KG1 (cell line): ENCODE measurements at regions not wholly inside any gene's neighbourhood (a gene's known extent, or its start where the extent isn't known, plus 50 kb on each side); places are given as distances from the start of the nearest gene placed in this dataset.
"Not testable (repeated sequence)": the region's sequence is repeated elsewhere in the genome, so short reads cannot be mapped to it uniquely, and the experiment has no call there.

ENCODE experiments used
- DNase-seq: peaks from one replicate; lab custom pipeline; 2025; lab: John Stamatoyannopoulos, UW

- not testable (repeated sequence) for DNase-seq
Measured at GRCh38 chr14:106410229-106410628, 883.8 kb downstream of the TMEM121 start.

GRCh38 chr14:106414464-106414863 is 888.1 kb downstream of the TMEM121 start:
- DNase-seq, result no peak

- DNase-seq, result no peak
Measured at GRCh38 chr14:106417224-106418049, 891.1 kb downstream of the TMEM121 start.

- DNase-seq, result no peak
Measured at GRCh38 chr14:106419376-106419965, 893.1 kb downstream of the TMEM121 start.

- not testable (repeated sequence) for DNase-seq
Measured at GRCh38 chr14:106421431-106422033, 895.1 kb downstream of the TMEM121 start.

GRCh38 chr14:106422066-106422465 is 895.7 kb downstream of the TMEM121 start:
- DNase-seq, result no peak

GRCh38 chr14:106425150-106425549 is 898.8 kb downstream of the TMEM121 start:
- not testable (repeated sequence) for DNase-seq

- DNase-seq, result no peak
Measured at GRCh38 chr14:106436310-106436905, 910.0 kb downstream of the TMEM121 start.

- no peak for DNase-seq
Measured at GRCh38 chr14:106442857-106443256, 916.5 kb downstream of the TMEM121 start.

GRCh38 chr14:106455026-106455425 is 928.6 kb downstream of the TMEM121 start:
- DNase-seq, result no peak

GRCh38 chr14:106459971-106460730 is 933.8 kb downstream of the TMEM121 start:
- no peak for DNase-seq

GRCh38 chr14:106460916-106461315 is 934.5 kb downstream of the TMEM121 start:
- DNase-seq, result no peak

- not testable (repeated sequence) for DNase-seq
Measured at GRCh38 chr14:106466483-106466882, 940.1 kb downstream of the TMEM121 start.

- not testable (repeated sequence) for DNase-seq
Measured at GRCh38 chr14:106468869-106469268, 942.5 kb downstream of the TMEM121 start.

GRCh38 chr14:106470028-106470427 is 943.6 kb downstream of the TMEM121 start:
- DNase-seq, result not testable (repeated sequence)

GRCh38 chr14:106474261-106475028 is 948.1 kb downstream of the TMEM121 start:
- not testable (repeated sequence) for DNase-seq

GRCh38 chr14:106475214-106475613 is 948.8 kb downstream of the TMEM121 start:
- DNase-seq, result not testable (repeated sequence)

- not testable (repeated sequence) for DNase-seq
Measured at GRCh38 chr14:106477600-106477999, 951.2 kb downstream of the TMEM121 start.

GRCh38 chr14:106480287-106480686 is 953.9 kb downstream of the TMEM121 start:
- not testable (repeated sequence) for DNase-seq

- DNase-seq, result not testable (repeated sequence)
Measured at GRCh38 chr14:106482213-106482612, 955.8 kb downstream of the TMEM121 start.

GRCh38 chr14:106487600-106487999 is 961.2 kb downstream of the TMEM121 start:
- no peak for DNase-seq
